ENCODE measurements at regions not wholly inside any gene's neighbourhood (a gene's known extent, or its start where the extent isn't known, plus 50 kb on each side); places are given as distances from the start of the nearest gene placed in this dataset.
A peak's percentile ranks its signal among the peaks of the same experiment; 100 is the strongest.

DNA sequence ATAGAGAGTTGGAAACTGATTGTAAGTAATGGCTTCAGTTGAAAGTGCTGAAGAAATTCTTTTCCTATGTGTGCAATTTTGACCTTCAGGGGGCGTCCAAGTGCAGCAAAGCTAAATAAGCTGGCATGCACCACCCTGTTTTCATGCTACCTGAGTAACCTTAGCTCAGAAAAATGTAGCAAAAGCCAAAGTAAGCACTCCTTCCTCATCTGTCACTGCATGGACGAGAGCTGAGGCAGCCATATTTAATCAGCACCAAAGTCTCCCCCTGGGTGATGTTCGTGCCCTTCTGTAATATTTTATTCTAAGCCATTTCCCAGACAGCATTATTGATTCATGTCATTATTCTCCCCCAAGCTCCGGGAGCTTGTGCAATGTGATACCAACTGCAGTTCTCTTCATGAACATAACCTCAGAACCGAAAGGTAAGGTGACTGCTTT is 123.1 kb downstream of the RPS12 start:
- Histone ChIP-seq H3K27ac (ENCODE audit: insufficient read depth, low read depth, low read length) (no peak overlapping the region), H3K9ac (replicated peaks; ENCODE audit: extremely low read depth, insufficient read depth, low read length) (no peak overlapping the region), H3K9me3 (replicated peaks; ENCODE audit: control insufficient read depth, insufficient read depth, low read length) (no peaks in the 10 kb centered on the region), H3K4me1 (ENCODE audit: control insufficient read depth, extremely low read depth, insufficient read depth, low read length) (no peaks in the 10 kb centered on the region), H3K27me3 (ENCODE audit: control insufficient read depth in 2 of 2, insufficient read depth in 2 of 2, low read length in 2 of 2) (no peaks in the 10 kb centered on the region), H3K79me2 (ENCODE audit: control insufficient read depth, insufficient read depth, low read length) (no peaks in the 10 kb centered on the region), H2AFZ (ENCODE audit: low read depth, low read length) (no peak overlapping the region), H3K4me2 (ENCODE audit: insufficient read depth, low read length) (no peak overlapping the region), H4K20me1 (replicated peaks; ENCODE audit: control insufficient read depth, extremely low read depth, insufficient read depth, low read length) (no peaks in the 10 kb centered on the region), H3K4me3 (replicated peaks in 1 of 3; ENCODE audit: insufficient read depth in 1 of 3, low read depth in 1 of 3, low read length in 3 of 3) (no peak overlapping the region), H3K9me1 (replicated peaks; ENCODE audit: control insufficient read depth, extremely low read depth, insufficient read depth, low read length) (no peaks in the 10 kb centered on the region), H3K36me3 (ENCODE audit: control insufficient read depth in 2 of 2, extremely low read depth in 1 of 2, insufficient read depth in 2 of 2, low read length in 2 of 2) (no peaks in the 10 kb centered on the region)
- dilution Hi-C loops (cut with MboI; ENCODE audit: extremely low pct_ligation_motif_present, low sequenced_read_pairs) (no loop called here), intact Hi-C loops (cut with micrococcal nuclease) (no loop called here)
- peak; percentile 56 for DNase-seq (ENCODE audit: low read depth, low spot score)
- no peak for FAIRE-seq
- BruUV-seq (replicated peaks) = no TSS peak
- TF ChIP-seq, protein P1, sequence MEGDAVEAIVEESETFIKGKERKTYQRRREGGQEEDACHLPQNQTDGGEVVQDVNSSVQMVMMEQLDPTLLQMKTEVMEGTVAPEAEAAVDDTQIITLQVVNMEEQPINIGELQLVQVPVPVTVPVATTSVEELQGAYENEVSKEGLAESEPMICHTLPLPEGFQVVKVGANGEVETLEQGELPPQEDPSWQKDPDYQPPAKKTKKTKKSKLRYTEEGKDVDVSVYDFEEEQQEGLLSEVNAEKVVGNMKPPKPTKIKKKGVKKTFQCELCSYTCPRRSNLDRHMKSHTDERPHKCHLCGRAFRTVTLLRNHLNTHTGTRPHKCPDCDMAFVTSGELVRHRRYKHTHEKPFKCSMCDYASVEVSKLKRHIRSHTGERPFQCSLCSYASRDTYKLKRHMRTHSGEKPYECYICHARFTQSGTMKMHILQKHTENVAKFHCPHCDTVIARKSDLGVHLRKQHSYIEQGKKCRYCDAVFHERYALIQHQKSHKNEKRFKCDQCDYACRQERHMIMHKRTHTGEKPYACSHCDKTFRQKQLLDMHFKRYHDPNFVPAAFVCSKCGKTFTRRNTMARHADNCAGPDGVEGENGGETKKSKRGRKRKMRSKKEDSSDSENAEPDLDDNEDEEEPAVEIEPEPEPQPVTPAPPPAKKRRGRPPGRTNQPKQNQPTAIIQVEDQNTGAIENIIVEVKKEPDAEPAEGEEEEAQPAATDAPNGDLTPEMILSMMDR (IDR thresholded peaks at IDR 0.05; ENCODE audit: extremely low read depth in 1 of 2, insufficient read depth in 1 of 2, low read depth in 1 of 2, low read length in 2 of 2) = peak; percentile 46 to 59
- no peak for TF ChIP-seq POLR2A (IDR thresholded peaks at IDR 0.05; ENCODE audit: low read depth, low read length)
- ChIA-PET CTCF (interaction anchor here (0.6 to 1.2 kb wide), 13 partner anchors 10 to 979 kb away, joined by 3 to 7 read pairs (median 4); no protein-coding TSS in a partner anchor), POLR2A (no interaction called here)

DNA sequence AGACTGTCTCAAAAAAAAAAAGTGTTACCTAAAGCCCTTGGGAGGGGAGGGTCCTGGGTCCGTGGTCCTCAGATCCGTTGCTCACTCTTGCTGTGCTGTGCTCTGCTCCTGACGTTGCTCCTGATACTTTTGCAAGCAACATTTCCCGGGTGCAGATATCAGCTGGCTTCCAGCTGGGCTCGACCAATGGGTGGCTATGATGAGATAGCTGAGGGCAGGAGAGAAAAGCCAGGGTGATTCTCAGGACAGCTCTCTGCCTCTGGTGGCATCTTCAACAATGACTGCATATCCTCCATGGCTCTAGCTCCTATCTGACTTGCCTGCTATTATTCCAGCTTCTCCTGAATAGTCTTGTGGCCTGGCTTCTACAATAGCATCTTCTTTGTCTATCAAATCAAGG is 134.5 kb downstream of the RPS12 start:
- Histone ChIP-seq H2AFZ (ENCODE audit: low read depth, low read length) (no peak overlapping the region), H3K4me3 (replicated peaks in 1 of 3; ENCODE audit: insufficient read depth in 1 of 3, low read depth in 1 of 3, low read length in 3 of 3) (no peak overlapping the region), H3K9me3 (replicated peaks; ENCODE audit: control insufficient read depth, insufficient read depth, low read length) (no peaks in the 10 kb centered on the region), H3K4me2 (ENCODE audit: insufficient read depth, low read length) (no peak overlapping the region), H4K20me1 (replicated peaks; ENCODE audit: control insufficient read depth, extremely low read depth, insufficient read depth, low read length) (no peaks in the 10 kb centered on the region), H3K79me2 (ENCODE audit: control insufficient read depth, insufficient read depth, low read length) (no peaks in the 10 kb centered on the region), H3K9me1 (replicated peaks; ENCODE audit: control insufficient read depth, extremely low read depth, insufficient read depth, low read length) (no peaks in the 10 kb centered on the region), H3K27ac (ENCODE audit: insufficient read depth, low read depth, low read length) (no peak overlapping the region), H3K27me3 (ENCODE audit: control insufficient read depth in 2 of 2, insufficient read depth in 2 of 2, low read length in 2 of 2) (no peaks in the 10 kb centered on the region), H3K9ac (replicated peaks; ENCODE audit: extremely low read depth, insufficient read depth, low read length) (no peak overlapping the region), H3K4me1 (ENCODE audit: control insufficient read depth, extremely low read depth, insufficient read depth, low read length) (no peaks in the 10 kb centered on the region), H3K36me3 (ENCODE audit: control insufficient read depth in 2 of 2, extremely low read depth in 1 of 2, insufficient read depth in 2 of 2, low read length in 2 of 2) (no peaks in the 10 kb centered on the region)
- TF ChIP-seq EZH2 (IDR thresholded peaks at IDR 0.05; ENCODE audit: borderline replicate concordance, low read depth, low read length, severe bottlenecking) = no peak
- TF ChIP-seq POLR2A (IDR thresholded peaks at IDR 0.05; ENCODE audit: low read depth, low read length) = no peak
- FAIRE-seq (no peak), DNase-seq (ENCODE audit: low read depth, low spot score) (no peak)
- intact Hi-C loops (cut with micrococcal nuclease) (no loop called here), dilution Hi-C loops (cut with MboI; ENCODE audit: extremely low pct_ligation_motif_present, low sequenced_read_pairs) (no loop called here)
- BruUV-seq (replicated peaks) = no TSS peak
- ChIA-PET POLR2A (no interaction called here), CTCF (interaction anchor here (1.9 kb wide), 1 partner anchor 14 kb away, joined by 7 read pairs; no protein-coding TSS in a partner anchor)

Data from endothelial cell of umbilical vein (primary cell).